ENCODE measurements at regions not wholly inside any gene's neighbourhood (a gene's known extent, or its start where the extent isn't known, plus 50 kb on each side); places are given as distances from the start of the nearest gene placed in this dataset.

DNA sequence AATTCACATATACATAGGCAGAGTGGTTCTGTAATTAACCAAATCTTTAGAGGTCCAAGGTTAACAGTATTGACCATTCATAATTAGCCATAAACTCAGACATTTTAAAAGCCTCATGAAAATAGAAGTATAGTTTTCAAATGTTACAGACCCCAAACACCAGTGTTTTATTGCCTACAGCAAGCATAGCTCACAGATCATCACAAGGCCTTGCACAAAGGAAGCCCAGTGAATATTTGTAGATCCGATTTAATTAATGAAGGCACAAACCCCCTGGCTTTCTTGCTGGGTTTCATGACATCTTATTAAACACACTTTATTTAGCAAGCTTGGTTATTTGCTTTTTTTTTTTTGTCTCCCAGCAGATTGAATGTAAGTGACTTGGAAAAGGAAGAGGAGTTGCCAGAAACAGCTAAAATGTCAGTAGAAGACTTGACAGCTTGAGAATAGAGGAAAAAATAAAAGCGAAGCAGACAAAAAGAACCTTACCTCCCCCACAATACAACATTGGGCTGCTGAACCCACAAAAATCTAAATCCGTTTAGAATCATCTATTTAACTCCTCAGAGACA, 283.9 kb upstream of the TNC start:
- TF ChIP-seq, protein P1, sequence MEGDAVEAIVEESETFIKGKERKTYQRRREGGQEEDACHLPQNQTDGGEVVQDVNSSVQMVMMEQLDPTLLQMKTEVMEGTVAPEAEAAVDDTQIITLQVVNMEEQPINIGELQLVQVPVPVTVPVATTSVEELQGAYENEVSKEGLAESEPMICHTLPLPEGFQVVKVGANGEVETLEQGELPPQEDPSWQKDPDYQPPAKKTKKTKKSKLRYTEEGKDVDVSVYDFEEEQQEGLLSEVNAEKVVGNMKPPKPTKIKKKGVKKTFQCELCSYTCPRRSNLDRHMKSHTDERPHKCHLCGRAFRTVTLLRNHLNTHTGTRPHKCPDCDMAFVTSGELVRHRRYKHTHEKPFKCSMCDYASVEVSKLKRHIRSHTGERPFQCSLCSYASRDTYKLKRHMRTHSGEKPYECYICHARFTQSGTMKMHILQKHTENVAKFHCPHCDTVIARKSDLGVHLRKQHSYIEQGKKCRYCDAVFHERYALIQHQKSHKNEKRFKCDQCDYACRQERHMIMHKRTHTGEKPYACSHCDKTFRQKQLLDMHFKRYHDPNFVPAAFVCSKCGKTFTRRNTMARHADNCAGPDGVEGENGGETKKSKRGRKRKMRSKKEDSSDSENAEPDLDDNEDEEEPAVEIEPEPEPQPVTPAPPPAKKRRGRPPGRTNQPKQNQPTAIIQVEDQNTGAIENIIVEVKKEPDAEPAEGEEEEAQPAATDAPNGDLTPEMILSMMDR (IDR thresholded peaks at IDR 0.05): no peak
- TF ChIP-seq SIN3A (IDR thresholded peaks at IDR 0.05; ENCODE audit: borderline replicate concordance, insufficient read depth, low read depth, low read length) (no peak), POLR2AphosphoS5 (IDR thresholded peaks at IDR 0.05; ENCODE audit: low read depth, low read length) (no peak)
